HCT116 (cell line): ENCODE measurements at regions not wholly inside any gene's neighbourhood (a gene's known extent, or its start where the extent isn't known, plus 50 kb on each side); places are given as distances from the start of the nearest gene placed in this dataset.

Experiments
- ATF3 ChIP-seq: IDR thresholded peaks from 2 replicates; pipeline ENCODE4 v1.6.1; 2012
- ELF1 ChIP-seq: IDR thresholded peaks from 2 replicates; pipeline ENCODE4 v1.6.1; 2012; ENCODE audit warnings: low read depth, borderline replicate concordance
- MAX ChIP-seq: IDR thresholded peaks from 2 replicates; pipeline ENCODE4 v1.6.1; 2012
- RAD21 ChIP-seq: IDR thresholded peaks from 2 replicates; pipeline ENCODE4 v1.6.1; 2012; ENCODE audit warnings: low read depth, mild to moderate bottlenecking
- ZBTB33 ChIP-seq: IDR thresholded peaks from 2 replicates; pipeline ENCODE4 v1.6.1; 2011; ENCODE audit warnings: mild to moderate bottlenecking, low read length, moderate library complexity; ENCODE audit not compliant: insufficient replicate concordance; ENCODE audit errors: extremely low read depth
- ZNF274 ChIP-seq: fragments of 200-500 bp; sonication (Bioruptor generic); IDR thresholded peaks from 2 replicates; pipeline ENCODE4 v1.6.1; 2014; ENCODE audit warnings: mild to moderate bottlenecking, low read depth, low read length, inconsistent platforms
- TF ChIP-seq, protein P1 (sequence below), 3 experiments: fragments of 200-600 bp in 1 of 3; sonication (generic) in 1 of 3; IDR thresholded peaks in 2 of 3; conservative IDR thresholded peaks in 1 of 3; 2 replicates each; pipeline ENCODE4 v1.5.1; 2012 to 2017; ENCODE audit warnings: low read depth in 2 of 3, low read length in 2 of 3, antibody characterized with exemption in 1 of 3, borderline replicate concordance in 1 of 3, control low read depth in 1 of 3, mild to moderate bottlenecking in 1 of 3, mixed read lengths in 1 of 3, mixed run types in 1 of 3, moderate library complexity in 1 of 3; ENCODE audit not compliant: insufficient read depth in 1 of 3

DNA sequence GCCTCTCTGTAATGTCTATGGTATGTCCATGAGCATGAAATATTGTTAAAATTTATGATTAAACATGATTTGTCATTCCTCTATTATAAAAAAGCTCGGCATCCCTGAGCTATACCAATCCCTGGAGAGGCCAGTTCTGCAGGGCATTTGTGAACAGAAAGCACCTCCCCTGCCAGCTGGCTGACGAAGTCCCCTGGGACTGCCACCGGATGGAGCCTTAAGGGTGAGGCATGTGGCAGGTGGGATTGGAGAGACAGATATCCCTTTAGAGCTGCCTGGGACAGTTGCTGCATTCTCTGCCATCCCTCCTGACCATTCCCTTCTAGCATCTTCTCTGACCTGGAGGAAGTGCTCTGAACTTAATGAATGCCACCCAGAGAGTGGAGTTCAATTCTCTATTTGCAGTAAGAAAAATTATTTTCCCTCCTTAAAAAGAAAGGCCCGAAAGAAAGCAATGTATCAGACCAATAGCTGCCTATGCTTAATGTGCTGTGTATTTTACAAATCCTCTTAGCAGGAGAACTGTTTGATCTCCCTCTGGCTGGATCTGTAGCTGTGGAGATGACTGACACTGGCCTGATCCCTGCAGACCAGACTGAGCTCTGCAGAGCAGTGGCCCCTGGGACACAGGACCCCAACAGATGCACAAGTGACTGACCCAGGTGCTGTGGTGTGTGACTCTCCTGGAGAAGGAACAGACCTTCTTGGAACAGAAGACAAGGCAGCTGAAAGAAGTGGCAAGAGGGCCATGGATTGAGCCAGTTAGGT lies 219.0 kb upstream of the NAV2 start:
- TF ChIP-seq, protein P1, sequence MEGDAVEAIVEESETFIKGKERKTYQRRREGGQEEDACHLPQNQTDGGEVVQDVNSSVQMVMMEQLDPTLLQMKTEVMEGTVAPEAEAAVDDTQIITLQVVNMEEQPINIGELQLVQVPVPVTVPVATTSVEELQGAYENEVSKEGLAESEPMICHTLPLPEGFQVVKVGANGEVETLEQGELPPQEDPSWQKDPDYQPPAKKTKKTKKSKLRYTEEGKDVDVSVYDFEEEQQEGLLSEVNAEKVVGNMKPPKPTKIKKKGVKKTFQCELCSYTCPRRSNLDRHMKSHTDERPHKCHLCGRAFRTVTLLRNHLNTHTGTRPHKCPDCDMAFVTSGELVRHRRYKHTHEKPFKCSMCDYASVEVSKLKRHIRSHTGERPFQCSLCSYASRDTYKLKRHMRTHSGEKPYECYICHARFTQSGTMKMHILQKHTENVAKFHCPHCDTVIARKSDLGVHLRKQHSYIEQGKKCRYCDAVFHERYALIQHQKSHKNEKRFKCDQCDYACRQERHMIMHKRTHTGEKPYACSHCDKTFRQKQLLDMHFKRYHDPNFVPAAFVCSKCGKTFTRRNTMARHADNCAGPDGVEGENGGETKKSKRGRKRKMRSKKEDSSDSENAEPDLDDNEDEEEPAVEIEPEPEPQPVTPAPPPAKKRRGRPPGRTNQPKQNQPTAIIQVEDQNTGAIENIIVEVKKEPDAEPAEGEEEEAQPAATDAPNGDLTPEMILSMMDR (IDR thresholded peaks at IDR 0.05 in 2 of 3, conservative IDR thresholded peaks at IDR 0.05 in 1 of 3; ENCODE audit: borderline replicate concordance in 1 of 3, insufficient read depth in 1 of 3, low read depth in 2 of 3, low read length in 2 of 3): no peak
- TF ChIP-seq RAD21: no peak
- TF ChIP-seq ATF3: no peak
- TF ChIP-seq ELF1: no peak
- no peak for TF ChIP-seq MAX
- TF ChIP-seq ZBTB33: no peak
- TF ChIP-seq ZNF274: no peak
